ENCODE measurements at regions not wholly inside any gene's neighbourhood (a gene's known extent, or its start where the extent isn't known, plus 50 kb on each side); places are given as distances from the start of the nearest gene placed in this dataset.

DNA sequence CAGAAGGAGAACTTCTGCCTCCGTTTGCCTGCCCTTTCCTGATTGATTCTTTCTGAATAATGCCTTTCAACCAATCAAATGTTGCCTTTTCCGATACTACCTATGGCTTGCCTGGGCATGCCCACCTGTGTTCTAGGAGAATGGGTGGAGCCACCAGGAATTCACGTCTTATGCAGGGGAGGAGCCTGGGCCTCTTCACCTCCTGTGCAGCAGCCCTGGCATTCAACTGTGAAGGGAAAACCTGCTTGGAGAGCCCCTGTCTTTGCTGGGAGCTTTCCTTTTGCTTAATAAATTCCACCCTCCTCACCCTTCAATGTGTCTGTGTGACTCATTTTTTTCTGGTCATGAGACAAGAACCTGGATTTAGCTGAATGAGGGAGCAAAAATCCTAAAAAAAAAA is 730.7 kb downstream of the UQCRFS1 start:
- intact Hi-C loops (cut with micrococcal nuclease; ENCODE audit: unreplicated experiment) = no loop called here
- Histone ChIP-seq H2AFZ (no peak overlapping the region), H3K36me3 (ENCODE audit: low read depth) (no peaks in the 10 kb centered on the region), H4K20me1 (ENCODE audit: insufficient read depth) (no peaks in the 10 kb centered on the region), H3K4me1 (replicated peaks; ENCODE audit: insufficient read depth) (no peaks in the 10 kb centered on the region), H3K4me3 (no peak overlapping the region), H3K4me2 (no peak overlapping the region), H3K79me2 (ENCODE audit: low read depth) (no peaks in the 10 kb centered on the region), H3F3A (ENCODE audit: insufficient read depth, low read depth) (no peaks in the 10 kb centered on the region), H3K27me3 (ENCODE audit: insufficient read depth, low read depth) (peaks cover 49% of the 10 kb centered on the region), H3K9me2 (ENCODE audit: insufficient read depth) (no peaks in the 10 kb centered on the region), H3K27ac (no peak overlapping the region), H3K9me3 (ENCODE audit: insufficient read depth, low read depth) (no peaks in the 10 kb centered on the region)
- TF ChIP-seq, protein P1, sequence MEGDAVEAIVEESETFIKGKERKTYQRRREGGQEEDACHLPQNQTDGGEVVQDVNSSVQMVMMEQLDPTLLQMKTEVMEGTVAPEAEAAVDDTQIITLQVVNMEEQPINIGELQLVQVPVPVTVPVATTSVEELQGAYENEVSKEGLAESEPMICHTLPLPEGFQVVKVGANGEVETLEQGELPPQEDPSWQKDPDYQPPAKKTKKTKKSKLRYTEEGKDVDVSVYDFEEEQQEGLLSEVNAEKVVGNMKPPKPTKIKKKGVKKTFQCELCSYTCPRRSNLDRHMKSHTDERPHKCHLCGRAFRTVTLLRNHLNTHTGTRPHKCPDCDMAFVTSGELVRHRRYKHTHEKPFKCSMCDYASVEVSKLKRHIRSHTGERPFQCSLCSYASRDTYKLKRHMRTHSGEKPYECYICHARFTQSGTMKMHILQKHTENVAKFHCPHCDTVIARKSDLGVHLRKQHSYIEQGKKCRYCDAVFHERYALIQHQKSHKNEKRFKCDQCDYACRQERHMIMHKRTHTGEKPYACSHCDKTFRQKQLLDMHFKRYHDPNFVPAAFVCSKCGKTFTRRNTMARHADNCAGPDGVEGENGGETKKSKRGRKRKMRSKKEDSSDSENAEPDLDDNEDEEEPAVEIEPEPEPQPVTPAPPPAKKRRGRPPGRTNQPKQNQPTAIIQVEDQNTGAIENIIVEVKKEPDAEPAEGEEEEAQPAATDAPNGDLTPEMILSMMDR (conservative IDR thresholded peaks at IDR 0.05) = no peak
- no peak for TF ChIP-seq EZH2 (IDR thresholded peaks at IDR 0.05; ENCODE audit: low read depth)
- ChIA-PET POLR2A (ENCODE audit: unreplicated experiment) (no interaction called here), CTCF (no interaction called here)
- no peak for DNase-seq
- no TSS peak for BruUV-seq (replicated peaks)

DNA sequence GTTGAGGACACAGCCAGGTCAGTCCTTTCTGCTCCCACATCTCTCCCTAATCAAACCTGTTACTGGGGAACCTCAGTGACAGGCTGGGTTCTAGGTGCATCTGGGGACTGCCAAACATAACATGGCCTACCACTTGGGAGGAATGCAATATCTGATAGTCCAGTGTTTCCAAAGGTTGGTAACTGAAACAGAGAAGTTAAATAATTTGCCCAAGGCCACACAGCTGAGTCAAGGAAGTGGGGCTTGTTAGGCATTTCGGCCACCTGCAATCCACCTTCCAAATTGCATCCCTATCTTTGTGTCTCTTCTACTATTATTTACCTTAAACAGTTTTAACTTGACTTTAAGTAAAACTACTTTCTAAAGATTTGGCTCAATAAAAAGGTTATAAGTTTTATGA is 731.3 kb downstream of the UQCRFS1 start:
- ChIA-PET CTCF (no interaction called here), POLR2A (ENCODE audit: unreplicated experiment) (no interaction called here)
- DNase-seq = no peak
- Histone ChIP-seq H3K4me3 (no peak overlapping the region), H3K27me3 (ENCODE audit: insufficient read depth, low read depth) (peaks cover 47% of the 10 kb centered on the region), H3K9me3 (ENCODE audit: insufficient read depth, low read depth) (no peaks in the 10 kb centered on the region), H2AFZ (no peak overlapping the region), H3F3A (ENCODE audit: insufficient read depth, low read depth) (no peaks in the 10 kb centered on the region), H4K20me1 (ENCODE audit: insufficient read depth) (no peaks in the 10 kb centered on the region), H3K27ac (no peak overlapping the region), H3K36me3 (ENCODE audit: low read depth) (no peaks in the 10 kb centered on the region), H3K4me2 (no peak overlapping the region), H3K79me2 (ENCODE audit: low read depth) (no peaks in the 10 kb centered on the region), H3K9me2 (ENCODE audit: insufficient read depth) (no peaks in the 10 kb centered on the region), H3K4me1 (replicated peaks; ENCODE audit: insufficient read depth) (no peaks in the 10 kb centered on the region)
- TF ChIP-seq EZH2 (IDR thresholded peaks at IDR 0.05; ENCODE audit: low read depth) = no peak
- TF ChIP-seq, protein P1 (conservative IDR thresholded peaks at IDR 0.05) = no peak
- intact Hi-C loops (cut with micrococcal nuclease; ENCODE audit: unreplicated experiment) = no loop called here
- no TSS peak for BruUV-seq (replicated peaks)

DNA sequence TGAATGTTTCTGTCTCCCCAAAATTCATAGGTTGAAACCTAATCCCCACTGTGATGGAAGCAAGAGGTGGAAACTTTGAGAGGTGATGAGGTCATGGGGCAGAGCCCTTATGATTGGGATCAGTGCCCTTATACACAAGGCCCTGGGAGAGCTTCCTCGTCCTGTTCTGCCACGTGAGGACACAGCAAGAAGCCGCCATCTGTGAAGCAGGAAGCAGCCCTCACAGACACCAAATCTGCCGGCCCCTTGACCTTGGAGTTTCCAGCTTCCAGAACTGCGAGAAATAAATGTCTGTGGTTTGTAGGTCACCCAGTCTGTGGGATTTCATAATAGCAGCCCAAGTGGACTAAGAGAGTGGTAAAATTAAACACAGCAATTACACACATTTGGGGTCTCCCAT is 737.4 kb downstream of the UQCRFS1 start:
- H3K79me2 ChIP-seq (ENCODE audit: low read depth) = no peaks in the 10 kb centered on the region
- no peaks in the 10 kb centered on the region for H3K4me1 ChIP-seq (replicated peaks; ENCODE audit: insufficient read depth)
- DNase-seq = no peak
- intact Hi-C loops (cut with micrococcal nuclease; ENCODE audit: unreplicated experiment) = no loop called here
- H3K27me3 ChIP-seq (ENCODE audit: insufficient read depth, low read depth) = peaks cover 14% of the 10 kb centered on the region; the same call in 1 of the 2 replicates
- ChIA-PET CTCF (no interaction called here), POLR2A (ENCODE audit: unreplicated experiment) (no interaction called here)
- H3K36me3 ChIP-seq (ENCODE audit: low read depth) = no peaks in the 10 kb centered on the region
- no peak overlapping the region for H3K4me2 ChIP-seq
- BruUV-seq (replicated peaks) = no TSS peak
- H2AFZ ChIP-seq = no peak overlapping the region
- no peak overlapping the region for H3K4me3 ChIP-seq
- no peaks in the 10 kb centered on the region for H3K9me3 ChIP-seq (ENCODE audit: insufficient read depth, low read depth)
- no peaks in the 10 kb centered on the region for H4K20me1 ChIP-seq (ENCODE audit: insufficient read depth)
- H3K27ac ChIP-seq = no peak overlapping the region
- H3F3A ChIP-seq (ENCODE audit: insufficient read depth, low read depth) = no peaks in the 10 kb centered on the region
- no peak for TF ChIP-seq EZH2 (IDR thresholded peaks at IDR 0.05; ENCODE audit: low read depth)
- TF ChIP-seq, protein P1 (conservative IDR thresholded peaks at IDR 0.05) = no peak
- no peaks in the 10 kb centered on the region for H3K9me2 ChIP-seq (ENCODE audit: insufficient read depth)

Measured in PC-9 (cell line).